Astrocyte (in vitro differentiated cells and primary cell): ENCODE measurements at regions not wholly inside any gene's neighbourhood (a gene's known extent, or its start where the extent isn't known, plus 50 kb on each side); places are given as distances from the start of the nearest gene placed in this dataset.
"Not testable (repeated sequence)": the region's sequence is repeated elsewhere in the genome, so short reads cannot be mapped to it uniquely, and the experiment has no call there.

Source experiments
- DNase-seq: peaks from one replicate; pipeline ENCODE4 v3.0.0-alpha.2; 2010; ENCODE audit warnings: low read depth
- FAIRE-seq: peaks from 2 replicates; lab custom pipeline; 2011; peaks lifted over from hg19 to GRCh38; lab: Jason Lieb, UNC
- H2AFZ ChIP-seq: 2 replicates; pipeline ENCODE4 v1.6.0; 2012; ENCODE audit warnings: low read depth, low read length, inconsistent platforms
- H3K27ac ChIP-seq: 2 replicates; pipeline ENCODE4 v1.5.1; 2011; ENCODE audit warnings: low read depth, low read length, inconsistent platforms
- H3K27me3 ChIP-seq: 2 replicates; pipeline ENCODE4 v1.6.0; 2011; ENCODE audit warnings: low read length, inconsistent platforms; ENCODE audit not compliant: insufficient read depth
- H3K36me3 ChIP-seq: 2 replicates; pipeline ENCODE4 v1.5.1; 2011; ENCODE audit warnings: low read length, inconsistent platforms; ENCODE audit not compliant: insufficient read depth
- H3K4me1 ChIP-seq: 2 replicates; pipeline ENCODE4 v1.5.1; 2011; ENCODE audit warnings: low read length, inconsistent platforms; ENCODE audit not compliant: insufficient read depth
- H3K4me2 ChIP-seq: 2 replicates; pipeline ENCODE4 v1.6.0; 2012; ENCODE audit warnings: low read length, inconsistent platforms
- H3K4me3 ChIP-seq: 2 replicates; pipeline ENCODE4 v1.5.1; 2011; ENCODE audit warnings: low read depth, mild to moderate bottlenecking, low read length, inconsistent platforms; ENCODE audit not compliant: insufficient read depth
- H3K79me2 ChIP-seq: 2 replicates; pipeline ENCODE4 v1.6.0; 2012; ENCODE audit warnings: mild to moderate bottlenecking, low read length, inconsistent platforms; ENCODE audit not compliant: insufficient read depth
- H3K9ac ChIP-seq: 2 replicates; pipeline ENCODE4 v1.6.0; 2012; ENCODE audit warnings: mild to moderate bottlenecking, low read length, inconsistent platforms
- H3K9me3 ChIP-seq: 2 replicates; pipeline ENCODE4 v1.5.1; 2012; ENCODE audit warnings: low read depth, mild to moderate bottlenecking, low read length, inconsistent platforms; ENCODE audit not compliant: insufficient read depth
- H4K20me1 ChIP-seq: 2 replicates; pipeline ENCODE4 v1.6.0; 2012; ENCODE audit warnings: low read length, inconsistent platforms; ENCODE audit not compliant: insufficient read depth
- H3K27ac Mint-ChIP-seq: one replicate; pipeline ENCODE4 v1.8.0; 2021; ENCODE audit warnings: mild to moderate bottlenecking, mixed read lengths; ENCODE audit not compliant: unreplicated experiment
- H3K27me3 Mint-ChIP-seq: one replicate; pipeline ENCODE4 v1.8.0; 2021; ENCODE audit warnings: low read depth, mixed read lengths; ENCODE audit not compliant: unreplicated experiment
- H3K36me3 Mint-ChIP-seq: one replicate; pipeline ENCODE4 v1.8.0; 2021; ENCODE audit warnings: low read depth, mixed read lengths; ENCODE audit not compliant: unreplicated experiment
- H3K4me1 Mint-ChIP-seq: one replicate; pipeline ENCODE4 v1.8.0; 2021; ENCODE audit warnings: low read depth, mixed read lengths; ENCODE audit not compliant: unreplicated experiment
- H3K4me3 Mint-ChIP-seq: one replicate; pipeline ENCODE4 v1.8.0; 2021; ENCODE audit warnings: mild to moderate bottlenecking, moderate library complexity, mixed read lengths; ENCODE audit not compliant: unreplicated experiment
- H3K9me3 Mint-ChIP-seq: one replicate; pipeline ENCODE4 v1.8.0; 2021; ENCODE audit warnings: mild to moderate bottlenecking, mixed read lengths; ENCODE audit not compliant: unreplicated experiment
- CTCF ChIP-seq: IDR thresholded peaks from 2 replicates; pipeline ENCODE4 v1.5.1; 2011; ENCODE audit warnings: low read depth, mild to moderate bottlenecking, inconsistent platforms, low read length, moderate library complexity; ENCODE audit not compliant: insufficient read depth
- EZH2 ChIP-seq: IDR thresholded peaks from 2 replicates; pipeline ENCODE4 v1.6.1; 2012; ENCODE audit warnings: mild to moderate bottlenecking, low read length, inconsistent platforms; ENCODE audit not compliant: insufficient read depth

GRCh38 chr17:16866436-16866835, 105.5 kb downstream of the TNFRSF13B start:
- Mint-ChIP-seq H3K9me3 (no peaks in the 10 kb centered on the region), H3K4me3 (no peak overlapping the region), H3K27me3 (peaks cover 14% of the 10 kb centered on the region), H3K36me3 (no peaks in the 10 kb centered on the region), H3K4me1 (peaks cover 4% of the 10 kb centered on the region), H3K27ac (no peak overlapping the region)
- H3K27ac ChIP-seq: no peak overlapping the region
- FAIRE-seq: no peak
- no peak overlapping the region for H3K4me3 ChIP-seq
- no peaks in the 10 kb centered on the region for H3K9me3 ChIP-seq
- DNase-seq: no peak
- no peak overlapping the region for H3K4me2 ChIP-seq
- H2AFZ ChIP-seq: no peak overlapping the region
- H3K9ac ChIP-seq: no peak overlapping the region
- H3K4me1 ChIP-seq: no peaks in the 10 kb centered on the region
- H3K27me3 ChIP-seq: no peaks in the 10 kb centered on the region
- no peaks in the 10 kb centered on the region for H4K20me1 ChIP-seq
- H3K36me3 ChIP-seq: no peaks in the 10 kb centered on the region
- no peaks in the 10 kb centered on the region for H3K79me2 ChIP-seq
- no peak for TF ChIP-seq EZH2
- no peak for TF ChIP-seq CTCF

GRCh38 chr17:16865704-16866103, 106.2 kb downstream of the TNFRSF13B start:
- H3K9me3 ChIP-seq, H3K4me2 ChIP-seq, H3K27me3 Mint-ChIP-seq, DNase-seq, H3K4me3 Mint-ChIP-seq, H3K27ac ChIP-seq, H3K4me3 ChIP-seq, H3K27me3 ChIP-seq, H3K4me1 Mint-ChIP-seq, H3K9ac ChIP-seq, H3K9me3 Mint-ChIP-seq, H4K20me1 ChIP-seq, H3K27ac Mint-ChIP-seq, H3K36me3 Mint-ChIP-seq, H3K36me3 ChIP-seq, H3K4me1 ChIP-seq, H3K79me2 ChIP-seq, H2AFZ ChIP-seq: not testable (repeated sequence)
- FAIRE-seq: peak; percentile 13

- not testable (repeated sequence) for H3K9me3 Mint-ChIP-seq, H3K4me2 ChIP-seq, H3K27me3 ChIP-seq, H3K27ac Mint-ChIP-seq, H3K36me3 Mint-ChIP-seq, H3K9ac ChIP-seq, H3K9me3 ChIP-seq, H3K4me1 Mint-ChIP-seq, H3K27me3 Mint-ChIP-seq, H4K20me1 ChIP-seq, H3K36me3 ChIP-seq, H3K27ac ChIP-seq, H3K4me1 ChIP-seq, DNase-seq, H3K4me3 ChIP-seq, H3K79me2 ChIP-seq, H3K4me3 Mint-ChIP-seq, H2AFZ ChIP-seq
- FAIRE-seq: peak; percentile 59
Observed at GRCh38 chr17:16865077-16865613, 106.8 kb downstream of the TNFRSF13B start.

- not testable (repeated sequence) for H3K27me3 Mint-ChIP-seq, H3K4me1 ChIP-seq, H3K9me3 Mint-ChIP-seq, H3K4me1 Mint-ChIP-seq, H3K36me3 ChIP-seq, H3K9me3 ChIP-seq, H3K27me3 ChIP-seq, H4K20me1 ChIP-seq, H3K9ac ChIP-seq, H2AFZ ChIP-seq, H3K27ac Mint-ChIP-seq, H3K79me2 ChIP-seq, H3K4me3 ChIP-seq, H3K4me3 Mint-ChIP-seq, H3K27ac ChIP-seq, H3K36me3 Mint-ChIP-seq, H3K4me2 ChIP-seq
- peak; percentile 56 for DNase-seq
- FAIRE-seq: peak; percentile 85
Observed at GRCh38 chr17:16864462-16865076, 107.3 kb downstream of the TNFRSF13B start.

GRCh38 chr17:16861152-16861551, 110.8 kb downstream of the TNFRSF13B start:
- H3K4me1 ChIP-seq: not testable (repeated sequence)

More at GRCh38 chr17:16861152-16861551, 110.8 kb downstream of the TNFRSF13B start:
- H3K9me3 ChIP-seq, H3K4me2 ChIP-seq, H3K27me3 ChIP-seq, H3K9ac ChIP-seq, H3K27ac Mint-ChIP-seq, H3K9me3 Mint-ChIP-seq, H4K20me1 ChIP-seq, H3K4me3 Mint-ChIP-seq, H3K27ac ChIP-seq, H3K79me2 ChIP-seq, FAIRE-seq, H2AFZ ChIP-seq, H3K4me1 Mint-ChIP-seq, H3K36me3 Mint-ChIP-seq, H3K4me3 ChIP-seq, H3K36me3 ChIP-seq: not testable (repeated sequence)
- peak; percentile 47 for DNase-seq
- peaks cover 10% of the 10 kb centered on the region for H3K27me3 Mint-ChIP-seq
